GM19467 (cell line): ENCODE measurements at regions not wholly inside any gene's neighbourhood (a gene's known extent, or its start where the extent isn't known, plus 50 kb on each side); places are given as distances from the start of the nearest gene placed in this dataset.

Source experiments
- ATAC-seq: cut with Tn5 transposase; IDR thresholded peaks from one replicate; pipeline ENCODE4 v1.9.1; 2021; ENCODE audit warnings: mild to moderate bottlenecking, moderate library complexity; ENCODE audit not compliant: unreplicated experiment

DNA sequence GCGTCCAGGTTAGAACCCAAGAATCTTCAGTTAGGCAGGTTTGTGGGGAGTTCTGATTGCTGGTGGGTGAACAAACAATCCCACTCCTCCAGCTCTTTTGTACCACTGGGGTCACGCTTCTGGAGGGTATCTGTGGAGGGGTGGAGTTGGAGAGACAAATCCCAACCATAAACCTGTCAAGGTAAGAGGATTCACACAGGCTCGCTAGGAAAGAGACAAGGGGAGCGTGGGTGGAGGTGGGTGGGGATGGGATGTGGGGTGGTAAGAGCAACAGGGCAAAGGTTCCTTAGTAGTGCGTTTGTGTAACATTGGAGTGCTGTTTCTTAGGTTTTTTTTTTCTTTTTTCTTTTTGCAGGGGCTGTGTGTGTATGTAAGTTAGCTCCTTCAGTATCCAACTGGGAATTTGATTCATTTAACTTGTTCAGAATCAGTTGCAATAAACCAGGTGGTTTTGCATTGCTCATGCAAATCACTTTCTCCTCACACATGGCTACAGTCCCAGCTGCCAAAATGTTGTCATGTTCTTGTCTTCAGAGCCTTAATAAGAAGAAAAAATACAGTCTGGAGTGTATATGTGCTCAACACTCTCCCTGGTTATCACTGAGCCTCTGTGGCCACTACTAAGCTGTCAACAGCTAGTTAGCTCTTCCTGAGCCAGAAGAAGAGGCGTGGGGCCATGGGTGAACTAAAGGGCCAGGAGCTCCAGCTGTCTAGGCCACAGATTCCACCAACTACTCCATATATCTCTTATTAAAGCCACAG, 164.0 kb upstream of the RAD23B start:
- ATAC-seq: no peak

DNA sequence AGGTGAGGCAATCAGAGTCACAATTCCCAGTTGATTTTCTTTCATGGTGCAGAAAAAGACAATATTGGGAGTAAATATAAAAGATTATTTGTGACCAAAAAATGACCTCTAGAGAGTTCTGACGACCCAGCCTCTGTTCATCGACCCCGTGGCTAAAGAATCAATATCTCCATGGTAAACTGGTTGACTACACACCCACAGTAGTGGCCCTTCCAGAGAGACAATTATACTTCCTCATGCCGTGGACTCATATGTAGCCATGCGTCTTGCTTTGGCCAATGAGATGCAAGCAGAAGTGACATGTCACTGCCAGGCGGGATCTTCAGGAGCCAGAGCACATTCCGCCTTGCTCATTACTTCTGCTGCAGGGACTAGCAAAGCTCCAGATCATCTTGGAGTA, 163.3 kb upstream of the RAD23B start:
- no peak for ATAC-seq

DNA sequence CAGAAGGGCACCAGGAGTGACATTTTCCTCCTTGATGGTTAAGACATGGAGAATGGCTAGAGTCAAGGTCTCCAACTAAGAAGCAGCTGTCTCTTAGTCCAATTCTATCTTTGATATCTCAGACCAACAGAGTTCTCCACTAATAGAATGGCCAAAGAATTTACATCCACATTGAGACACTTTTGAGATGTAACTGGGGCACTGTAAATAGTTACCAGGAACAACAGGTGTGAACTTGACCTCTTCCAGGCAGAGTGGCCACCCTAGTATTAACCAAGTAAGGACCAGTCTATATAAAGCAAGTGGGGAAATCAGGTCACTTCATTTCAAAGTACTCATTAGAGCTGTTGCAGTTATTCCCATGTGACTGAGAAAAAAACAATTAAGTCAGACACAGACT, 159.7 kb upstream of the RAD23B start:
- no peak for ATAC-seq

DNA sequence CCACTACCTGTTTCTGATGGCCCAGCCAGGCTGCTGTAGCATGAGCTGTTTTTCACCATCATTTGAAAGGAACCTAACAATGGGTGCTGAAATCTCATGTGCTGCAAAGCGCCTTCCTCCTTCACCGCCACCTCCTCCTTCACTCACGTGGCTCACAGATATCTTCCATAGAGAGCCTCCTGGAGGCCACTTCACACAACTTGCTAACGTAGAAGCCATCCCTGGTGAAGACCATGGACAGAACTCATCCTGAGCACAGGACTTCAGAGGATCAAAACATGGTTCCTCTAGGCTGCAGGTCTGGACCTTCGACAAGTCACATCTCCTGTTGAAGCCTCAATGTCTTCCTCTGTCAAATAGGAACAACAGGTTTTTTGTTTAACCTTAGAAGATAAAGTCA, 155.5 kb upstream of the RAD23B start:
- ATAC-seq: no peak

DNA sequence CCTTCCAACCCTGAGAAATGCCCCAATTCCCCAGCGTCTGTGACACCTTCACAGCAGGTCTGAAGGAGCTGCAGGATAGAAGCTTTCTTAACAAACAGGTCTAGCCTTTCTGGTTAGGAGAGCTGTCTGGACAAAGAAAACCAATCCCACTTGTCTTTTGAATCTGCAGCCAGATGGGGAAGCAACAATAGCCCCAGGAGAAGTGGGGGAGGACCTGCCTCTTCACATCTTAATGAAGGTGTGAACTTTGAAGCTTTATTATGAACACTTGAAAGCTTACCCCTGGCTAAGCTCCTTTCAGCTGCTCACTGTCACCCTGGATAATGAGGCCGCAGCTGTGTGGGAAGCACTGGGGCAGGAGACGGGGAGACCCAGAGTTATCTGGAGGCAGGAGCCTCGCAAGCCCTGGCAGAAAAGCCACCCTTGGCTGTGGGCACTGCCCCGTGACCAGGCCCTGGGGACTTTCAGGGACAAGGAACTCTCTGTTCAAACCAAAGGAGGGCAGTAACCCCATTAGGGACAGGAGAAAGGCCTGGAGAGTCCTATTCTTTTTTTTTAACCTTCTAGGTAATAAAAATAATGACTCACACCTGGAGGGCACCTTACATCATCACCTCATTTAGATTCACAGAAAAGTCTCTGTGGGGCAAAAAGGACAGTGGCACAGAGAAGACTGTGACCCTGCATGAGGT, 151.8 kb upstream of the RAD23B start:
- no peak for ATAC-seq

DNA sequence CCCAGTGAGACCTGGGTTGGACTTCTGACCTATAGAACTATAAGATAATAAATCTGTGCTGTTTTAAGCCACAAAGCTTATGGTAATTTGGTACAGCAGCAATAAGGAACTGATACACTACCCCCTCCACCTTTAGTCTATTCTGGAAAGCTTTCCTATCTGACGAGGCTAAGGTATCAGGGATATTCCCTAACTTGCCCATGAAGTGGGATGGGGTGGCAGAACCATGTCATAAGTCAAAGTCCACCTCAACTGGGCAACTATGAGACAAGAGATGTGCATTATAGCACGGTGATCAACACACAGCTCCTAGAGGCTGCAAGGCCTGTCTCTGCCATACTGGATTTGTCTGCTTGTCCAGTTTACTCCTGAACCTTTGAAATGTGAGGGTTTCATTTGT, 146.8 kb upstream of the RAD23B start:
- ATAC-seq: no peak

DNA sequence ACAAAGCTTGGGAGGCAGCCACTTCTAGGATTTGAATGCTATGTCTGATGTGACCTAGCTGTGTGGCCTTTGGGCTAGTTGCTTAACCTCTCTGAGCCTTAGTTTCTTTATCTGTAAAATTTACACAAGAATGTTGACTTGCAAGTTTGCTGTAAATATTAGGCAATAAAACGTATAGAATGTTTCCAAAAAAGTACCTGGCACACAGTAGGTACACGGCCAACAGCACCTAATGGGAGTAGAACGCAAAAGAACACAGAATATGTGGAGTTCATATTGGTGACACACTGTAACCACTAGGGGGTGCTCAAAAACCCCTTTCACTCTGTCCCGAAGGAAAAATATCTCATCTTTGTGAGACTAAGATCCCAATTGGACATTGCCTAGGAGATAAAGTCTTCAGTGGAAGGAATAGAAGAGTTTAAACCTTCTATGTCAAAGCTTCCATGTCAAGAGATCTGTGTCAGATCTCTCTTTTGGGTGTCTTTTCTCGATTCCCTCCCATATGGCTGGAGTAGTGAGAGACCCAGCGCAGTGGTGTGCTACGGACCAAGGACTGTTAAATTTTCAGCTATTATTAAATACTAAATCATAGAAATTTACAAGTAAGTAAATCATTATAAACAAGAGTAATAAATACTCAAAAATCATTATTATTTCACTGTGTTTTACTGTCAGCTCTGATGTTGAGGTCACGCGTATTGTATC, 145.4 kb upstream of the RAD23B start:
- ATAC-seq: no peak

DNA sequence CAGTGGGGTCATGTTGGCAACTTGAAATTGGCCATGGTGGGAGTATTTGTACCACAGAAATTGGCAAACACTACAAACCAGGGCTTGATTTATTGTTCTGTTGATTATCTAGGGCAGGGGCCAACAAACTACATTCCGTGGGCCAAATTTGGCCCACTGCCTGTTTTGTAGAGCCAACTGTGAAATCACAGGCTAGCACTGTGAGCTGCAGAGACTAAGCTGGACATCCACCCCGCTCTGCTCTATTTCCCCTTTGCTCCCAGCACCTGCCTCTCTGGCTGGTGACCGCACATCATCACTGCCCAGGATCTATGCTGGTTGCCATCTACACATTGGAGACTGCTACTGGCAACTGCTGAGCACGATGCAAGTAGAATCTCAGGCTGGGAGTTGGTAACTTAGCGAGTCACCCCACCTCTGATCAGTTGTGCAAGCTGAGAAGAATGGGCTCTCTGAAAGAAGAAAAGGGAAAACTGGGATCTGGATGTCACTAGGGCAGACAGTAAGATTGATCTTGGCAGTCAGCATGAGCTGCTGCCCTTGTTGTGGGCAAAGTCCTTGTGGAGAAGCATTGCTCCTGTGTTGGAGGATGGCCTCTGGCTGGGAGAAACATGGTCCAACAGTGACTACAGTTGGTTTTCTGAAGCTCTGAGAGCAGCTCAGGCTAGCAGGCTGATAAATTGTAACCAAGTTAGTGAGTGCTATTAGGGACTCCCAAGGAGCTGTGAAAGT, 144.7 kb upstream of the RAD23B start:
- ATAC-seq: no peak

DNA sequence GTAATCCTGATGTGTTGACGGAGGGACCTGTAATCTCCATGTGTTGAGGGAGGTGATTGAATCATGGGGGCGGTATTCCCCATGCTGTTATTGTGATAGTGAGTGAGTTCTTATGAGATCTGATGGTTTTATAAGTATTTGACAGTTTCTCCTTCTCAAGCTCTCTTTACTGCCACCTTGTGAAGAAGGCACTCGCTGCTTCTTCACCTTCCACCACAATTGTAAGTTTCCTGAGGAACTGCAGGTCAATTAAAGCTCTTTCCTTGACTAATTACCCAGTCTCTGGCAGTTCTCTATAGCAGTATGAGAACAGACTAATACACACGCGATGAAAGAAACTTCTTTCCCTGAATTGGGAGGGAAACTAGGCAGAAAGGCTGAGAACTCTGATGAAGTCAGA, 141.1 kb upstream of the RAD23B start:
- no peak for ATAC-seq

DNA sequence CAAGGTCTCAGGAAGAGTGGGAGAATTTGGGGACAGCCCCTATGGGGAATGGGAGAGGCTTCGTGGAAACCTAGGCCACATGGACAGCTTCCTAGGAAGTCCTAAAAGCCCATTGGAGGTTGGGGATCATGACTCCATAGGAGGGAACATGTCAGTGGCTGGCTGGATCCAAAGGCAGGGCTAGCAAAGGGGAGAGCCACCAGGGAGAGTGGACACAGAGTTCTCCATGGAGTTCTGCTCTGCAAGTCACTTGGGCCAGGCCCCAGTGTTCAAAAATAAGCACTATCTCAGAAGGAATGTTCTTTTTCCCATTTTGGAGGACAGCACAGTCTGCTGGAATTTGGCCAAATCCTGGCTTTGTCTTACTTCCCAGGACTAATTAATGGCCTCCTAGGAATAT, 140.6 kb upstream of the RAD23B start:
- ATAC-seq: no peak

DNA sequence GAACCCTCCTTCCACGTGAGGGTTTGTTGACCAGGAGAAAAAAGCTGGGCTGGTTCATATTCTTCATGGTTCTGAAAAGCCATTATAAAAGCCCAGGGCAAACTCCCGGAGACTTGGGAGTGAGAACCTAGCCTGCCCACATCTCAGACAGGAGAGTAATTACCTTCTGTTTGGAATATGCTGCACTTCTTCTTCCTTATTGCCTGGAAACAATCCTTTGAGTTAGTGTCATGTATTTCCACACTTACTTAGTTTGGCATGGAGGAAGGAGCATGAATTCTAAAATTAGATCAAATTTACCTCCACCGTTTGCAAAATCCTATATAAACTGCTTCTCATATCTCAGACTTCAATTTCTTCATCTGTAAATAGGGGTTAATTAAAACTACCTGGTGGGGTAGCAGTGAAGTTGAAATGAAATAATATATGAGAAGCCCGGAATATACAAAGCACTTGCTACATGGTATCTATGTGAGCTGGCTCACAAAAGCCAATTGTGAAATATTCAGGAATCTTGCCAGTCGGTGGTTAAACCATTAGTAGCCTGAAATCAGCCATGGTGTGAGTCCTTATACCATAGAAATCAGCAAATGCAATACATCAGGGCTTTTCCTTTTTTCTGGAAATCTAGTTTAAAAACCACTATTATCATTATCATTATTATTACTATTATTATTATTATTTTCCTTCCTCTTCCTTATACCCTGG, 140.0 kb upstream of the RAD23B start:
- no peak for ATAC-seq

DNA sequence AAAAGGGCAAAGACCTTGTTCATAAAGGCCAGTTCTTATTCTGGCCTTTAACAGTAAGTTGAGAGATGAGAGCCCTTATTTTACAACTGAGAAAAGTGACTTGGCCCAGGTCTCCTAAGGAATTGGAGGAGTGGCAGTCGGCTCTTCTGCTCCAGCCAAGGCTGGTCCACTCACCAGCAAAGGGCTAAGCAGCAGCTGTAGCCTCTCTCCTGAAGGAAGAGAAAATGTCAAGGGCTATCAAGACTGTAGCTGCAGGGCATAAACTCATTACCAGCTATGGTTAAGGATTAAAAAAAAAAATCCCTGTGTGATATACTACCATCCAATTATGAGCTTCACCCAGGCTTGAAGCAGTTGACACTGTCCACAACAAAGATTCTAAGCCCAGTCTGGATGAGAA, 138.6 kb upstream of the RAD23B start:
- no peak for ATAC-seq

DNA sequence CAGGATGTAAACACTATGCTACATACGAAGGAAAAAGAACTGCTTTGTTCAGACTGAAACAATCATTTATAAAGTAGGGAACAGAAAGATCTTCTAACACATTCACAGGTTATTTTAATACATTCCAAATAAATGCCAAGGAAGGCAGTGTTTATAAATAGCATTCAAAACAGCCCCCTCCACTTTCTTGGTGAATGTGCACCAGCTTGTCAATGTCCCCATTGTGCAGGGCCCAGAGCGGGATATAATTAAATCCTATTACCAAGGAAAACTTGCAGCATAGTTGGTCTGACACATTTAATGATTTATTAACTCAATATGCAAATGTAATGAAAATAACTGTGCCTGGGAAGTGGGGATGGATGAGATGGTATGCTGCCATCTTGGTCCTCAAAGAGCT, 135.9 kb upstream of the RAD23B start:
- ATAC-seq: no peak

DNA sequence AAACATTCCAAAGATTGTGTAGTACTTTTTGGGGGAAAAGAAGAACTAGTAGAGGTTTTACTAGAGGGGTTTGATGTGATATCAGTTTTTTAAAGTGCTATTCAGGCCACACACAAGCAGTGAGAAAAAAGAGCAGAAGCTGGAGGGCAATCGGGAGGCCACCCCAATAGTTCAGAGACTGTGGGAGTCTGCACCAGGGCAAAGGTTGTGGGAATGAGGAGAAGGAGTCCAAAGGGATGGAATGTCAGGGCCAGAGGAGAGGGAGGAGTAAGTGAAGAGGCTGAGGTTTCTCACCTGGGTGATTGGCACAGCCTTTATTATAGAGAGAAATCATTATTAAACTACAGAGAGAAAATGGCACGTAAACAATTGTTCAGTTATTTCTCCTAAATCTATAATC, 134.9 kb upstream of the RAD23B start:
- no peak for ATAC-seq

DNA sequence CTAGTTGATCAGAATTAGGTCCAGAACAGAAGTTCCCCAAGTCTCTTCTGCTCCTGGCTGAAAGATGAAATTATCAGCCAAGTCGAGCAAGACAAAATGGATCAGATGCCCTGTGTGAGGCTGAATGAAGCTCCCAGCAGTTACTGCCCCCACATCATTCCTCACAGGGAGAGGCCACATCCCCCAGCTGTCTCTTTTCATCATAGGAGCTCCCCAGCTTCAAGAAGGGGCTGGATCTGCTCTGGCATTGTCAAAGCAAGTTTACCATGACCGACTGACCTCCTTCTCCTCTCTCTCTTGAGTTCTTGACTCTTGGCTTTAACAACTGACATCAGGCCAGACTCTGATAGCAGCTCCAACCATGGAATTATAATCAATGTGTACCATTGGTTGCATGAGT, 133.3 kb upstream of the RAD23B start:
- no peak for ATAC-seq

DNA sequence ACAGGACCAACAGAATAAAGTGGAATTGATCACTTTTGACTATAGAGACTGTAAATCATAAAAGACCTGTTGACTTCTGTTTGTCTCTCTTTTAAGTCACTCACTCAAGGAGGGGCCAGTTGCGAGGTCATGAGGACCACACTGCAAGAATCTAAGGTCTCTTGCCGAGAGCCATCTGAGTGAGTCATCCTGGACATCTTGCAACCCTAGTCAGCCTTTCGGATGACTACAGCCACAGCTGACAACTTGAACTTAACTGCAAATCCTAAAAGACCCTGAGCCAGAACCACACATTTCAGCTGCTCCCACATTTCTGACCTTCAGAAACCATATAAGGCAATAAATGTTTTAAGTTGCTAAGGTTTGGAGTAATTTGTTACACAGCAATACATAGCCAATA, 129.7 kb upstream of the RAD23B start:
- ATAC-seq: no peak

DNA sequence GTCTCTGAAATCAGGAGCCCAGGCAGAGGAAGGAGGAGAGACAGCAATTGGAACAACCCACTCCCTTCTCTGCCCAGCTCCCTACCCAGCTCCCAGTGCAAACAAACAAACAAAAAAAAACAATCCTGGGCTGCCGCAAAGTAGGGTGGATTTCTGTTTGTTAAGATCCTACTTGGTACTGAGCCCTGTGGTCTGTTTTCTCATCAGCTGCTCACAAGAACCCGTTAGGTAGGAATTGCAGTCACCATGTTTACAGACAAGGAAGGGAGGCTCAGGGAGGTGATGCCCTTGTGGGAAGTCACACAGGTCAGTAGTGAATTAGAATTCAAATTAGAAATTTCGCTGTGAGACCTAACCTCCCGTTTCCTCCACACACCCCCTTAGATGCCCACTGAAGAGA, 128.8 kb upstream of the RAD23B start:
- ATAC-seq: no peak

DNA sequence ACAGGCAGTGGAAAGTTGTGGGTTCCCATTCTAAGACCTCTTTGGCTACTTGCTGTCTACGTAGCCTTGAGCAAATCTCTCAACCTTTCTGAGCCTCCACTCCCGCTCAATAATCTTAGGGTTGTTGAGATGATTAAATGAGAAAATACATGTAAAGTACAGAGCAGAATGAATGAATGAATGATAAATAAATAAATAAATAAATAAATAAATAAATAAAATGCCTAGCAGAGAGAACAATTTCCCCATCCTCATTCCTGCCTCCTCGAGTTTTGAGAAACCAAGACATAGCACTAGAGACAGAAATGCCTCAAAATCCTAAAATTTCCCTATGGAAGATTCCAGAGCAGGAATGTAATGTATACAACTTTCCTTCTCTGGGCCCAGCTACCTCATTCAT, 128.3 kb upstream of the RAD23B start:
- no peak for ATAC-seq

DNA sequence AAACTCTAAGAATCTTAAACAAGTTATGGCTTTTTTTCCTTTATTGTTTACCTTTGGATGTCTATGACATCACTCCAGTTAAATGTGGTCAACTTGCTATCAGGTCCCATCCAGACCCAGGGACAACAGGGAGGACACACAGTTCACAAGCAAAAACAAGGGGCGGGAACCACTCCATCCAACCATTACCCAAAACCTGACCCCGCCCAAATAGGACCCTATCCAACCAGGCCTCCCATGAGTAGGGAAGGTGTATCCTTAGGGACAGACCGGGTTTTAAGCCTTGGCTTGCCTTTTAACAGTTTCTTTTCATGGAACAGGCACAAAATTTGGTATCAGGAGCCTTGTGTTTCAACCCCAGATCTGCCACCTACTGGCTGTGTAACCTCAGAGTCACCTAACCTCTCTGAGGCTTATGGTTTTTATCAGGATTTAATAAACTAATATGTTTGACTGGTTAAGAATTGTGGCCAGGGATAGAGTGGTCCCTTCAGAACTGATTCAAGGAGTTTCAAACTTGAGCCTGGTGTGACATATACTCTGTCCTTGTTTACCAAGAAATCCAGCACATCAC, 127.7 kb upstream of the RAD23B start:
- ATAC-seq: no peak

DNA sequence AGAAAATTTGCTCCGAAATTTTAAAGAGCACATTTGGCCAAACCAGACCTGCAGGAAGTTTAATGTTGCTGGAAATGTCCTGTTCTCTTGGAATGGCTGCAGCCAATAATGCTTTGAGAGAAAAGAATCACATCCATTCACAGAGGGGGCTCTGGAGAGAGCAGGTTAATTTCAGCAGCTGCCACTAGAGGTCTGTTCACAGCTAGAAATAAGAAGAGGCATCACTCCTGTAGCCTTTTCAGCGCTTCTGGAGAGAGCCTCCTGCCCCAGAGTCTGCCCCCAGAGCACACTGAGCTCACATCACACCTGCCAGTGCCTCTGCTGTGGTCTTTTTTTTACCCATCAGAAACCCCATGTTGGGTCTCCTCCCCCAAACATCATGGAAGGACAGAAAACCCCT, 124.8 kb upstream of the RAD23B start:
- ATAC-seq: no peak

DNA sequence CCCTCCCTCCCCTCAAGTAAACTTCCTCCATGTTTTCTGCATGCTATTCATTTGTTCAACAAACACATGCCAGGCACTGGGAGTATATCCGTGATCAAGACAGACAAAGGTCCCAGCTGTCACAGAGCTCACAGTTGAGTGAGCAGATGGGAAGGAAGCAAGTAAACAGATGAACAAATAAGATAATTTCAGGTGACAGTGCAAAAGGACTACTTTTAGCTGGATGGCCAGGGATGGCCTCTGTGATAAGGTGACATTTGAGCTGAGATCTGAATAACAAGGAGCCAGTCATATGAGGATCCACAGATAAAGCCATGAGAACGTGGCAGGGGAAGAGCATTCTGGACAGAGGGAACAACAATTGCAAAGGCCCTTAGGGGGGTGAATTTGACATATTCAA, 121.7 kb upstream of the RAD23B start:
- ATAC-seq: no peak
